WERI-Rb-1 (cell line): ENCODE measurements at regions not wholly inside any gene's neighbourhood (a gene's known extent, or its start where the extent isn't known, plus 50 kb on each side); places are given as distances from the start of the nearest gene placed in this dataset.

Experiments
- DNase-seq: peaks from one replicate; pipeline ENCODE4 v3.0.0-alpha.2; 2020
- H3K27ac ChIP-seq: fragments of 250-450 bp; sonication (Bioruptor Pico); 2 replicates; pipeline ENCODE4 v1.5.1; 2020; ENCODE audit warnings: mild to moderate bottlenecking, moderate library complexity
- H3K27me3 ChIP-seq: fragments of 250-450 bp; sonication (Bioruptor Pico); 2 replicates; pipeline ENCODE4 v1.5.1; 2021; ENCODE audit warnings: mild to moderate bottlenecking, low read depth, moderate library complexity; ENCODE audit not compliant: insufficient read depth, severe bottlenecking
- H3K36me3 ChIP-seq: fragments of 250-450 bp; sonication (Bioruptor Pico); 2 replicates; pipeline ENCODE4 v1.5.1; 2020; ENCODE audit warnings: mild to moderate bottlenecking, moderate library complexity
- H3K4me3 ChIP-seq: 2 replicates; pipeline ENCODE4 v1.5.1; 2011; ENCODE audit warnings: low read depth, mild to moderate bottlenecking, control low read depth, low read length
- H3K9me3 ChIP-seq: fragments of 250-450 bp; sonication (Bioruptor Pico); 2 replicates; pipeline ENCODE4 v1.5.1; 2021; ENCODE audit warnings: mild to moderate bottlenecking, moderate library complexity; ENCODE audit not compliant: severe bottlenecking
- TF ChIP-seq, protein P1 (sequence below): IDR thresholded peaks from 2 replicates; pipeline ENCODE4 v1.5.1; 2011; ENCODE audit warnings: low read depth, mild to moderate bottlenecking, control low read depth, inconsistent platforms, low read length

GRCh38 chr2:188096910-188097309 lies 194.8 kb upstream of the GULP1 start:
- Histone ChIP-seq H3K27me3 (no peaks in the 10 kb centered on the region), H3K9me3 (no peaks in the 10 kb centered on the region), H3K27ac (no peak overlapping the region), H3K4me3 (no peak overlapping the region), H3K36me3 (no peaks in the 10 kb centered on the region)
- TF ChIP-seq, protein P1, sequence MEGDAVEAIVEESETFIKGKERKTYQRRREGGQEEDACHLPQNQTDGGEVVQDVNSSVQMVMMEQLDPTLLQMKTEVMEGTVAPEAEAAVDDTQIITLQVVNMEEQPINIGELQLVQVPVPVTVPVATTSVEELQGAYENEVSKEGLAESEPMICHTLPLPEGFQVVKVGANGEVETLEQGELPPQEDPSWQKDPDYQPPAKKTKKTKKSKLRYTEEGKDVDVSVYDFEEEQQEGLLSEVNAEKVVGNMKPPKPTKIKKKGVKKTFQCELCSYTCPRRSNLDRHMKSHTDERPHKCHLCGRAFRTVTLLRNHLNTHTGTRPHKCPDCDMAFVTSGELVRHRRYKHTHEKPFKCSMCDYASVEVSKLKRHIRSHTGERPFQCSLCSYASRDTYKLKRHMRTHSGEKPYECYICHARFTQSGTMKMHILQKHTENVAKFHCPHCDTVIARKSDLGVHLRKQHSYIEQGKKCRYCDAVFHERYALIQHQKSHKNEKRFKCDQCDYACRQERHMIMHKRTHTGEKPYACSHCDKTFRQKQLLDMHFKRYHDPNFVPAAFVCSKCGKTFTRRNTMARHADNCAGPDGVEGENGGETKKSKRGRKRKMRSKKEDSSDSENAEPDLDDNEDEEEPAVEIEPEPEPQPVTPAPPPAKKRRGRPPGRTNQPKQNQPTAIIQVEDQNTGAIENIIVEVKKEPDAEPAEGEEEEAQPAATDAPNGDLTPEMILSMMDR: no peak
- DNase-seq: no peak

- TF ChIP-seq, protein P1: no peak
- no peak for DNase-seq
- Histone ChIP-seq H3K27me3 (no peaks in the 10 kb centered on the region), H3K36me3 (no peaks in the 10 kb centered on the region), H3K9me3 (no peaks in the 10 kb centered on the region), H3K4me3 (no peak overlapping the region), H3K27ac (no peak overlapping the region)
Observed at GRCh38 chr2:188102881-188103280, 188.8 kb upstream of the GULP1 start.

DNA sequence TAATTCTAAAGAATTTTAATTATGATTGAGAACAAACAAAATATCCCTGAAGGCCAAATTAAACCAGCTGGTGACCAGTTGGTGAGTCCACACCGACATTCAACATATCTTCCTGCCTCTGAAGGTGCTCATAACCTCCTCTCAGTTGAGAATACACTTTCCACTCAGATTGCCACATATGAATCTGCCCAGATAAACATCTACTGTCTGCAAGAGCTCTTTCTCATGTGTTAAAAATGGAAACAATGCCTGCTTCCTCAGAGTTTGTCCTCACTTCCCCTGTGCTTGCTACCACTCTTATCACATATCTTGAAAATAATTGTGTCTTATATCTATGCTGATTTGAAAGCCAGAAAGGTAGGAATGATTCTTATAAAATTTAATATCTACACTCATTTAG lies 177.7 kb upstream of the GULP1 start:
- Histone ChIP-seq H3K4me3 (no peak overlapping the region), H3K9me3 (no peaks in the 10 kb centered on the region), H3K27ac (0 out of 2 replicates have a peak overlapping the region, but pooled peaks have one; percentile 6), H3K36me3 (no peaks in the 10 kb centered on the region), H3K27me3 (no peaks in the 10 kb centered on the region)
- no peak for DNase-seq
- TF ChIP-seq, protein P1: no peak

DNA sequence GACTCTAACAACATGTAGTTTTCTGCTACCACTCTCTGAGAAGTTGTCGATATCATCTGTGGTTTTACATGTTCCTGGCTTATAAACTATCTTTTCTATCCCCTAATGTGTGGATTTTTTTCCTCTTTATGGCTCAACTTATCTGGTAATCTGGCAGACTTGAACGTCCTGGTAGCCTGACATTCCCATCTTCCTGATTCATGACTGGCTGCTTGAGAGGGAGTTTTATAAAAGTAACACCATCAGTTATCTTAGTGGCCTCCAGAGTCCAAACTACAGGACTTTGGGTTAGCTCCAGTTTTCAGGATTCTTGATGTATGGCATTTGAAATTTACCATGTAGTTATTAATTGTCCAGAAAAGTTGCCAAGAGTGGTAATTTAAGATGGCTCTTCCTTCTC lies 174.0 kb upstream of the GULP1 start:
- Histone ChIP-seq H3K27ac (no peak overlapping the region), H3K27me3 (no peaks in the 10 kb centered on the region), H3K36me3 (no peaks in the 10 kb centered on the region), H3K4me3 (no peak overlapping the region), H3K9me3 (no peaks in the 10 kb centered on the region)
- DNase-seq: no peak
- TF ChIP-seq, protein P1: no peak

GRCh38 chr2:188118431-188118830 lies 173.2 kb upstream of the GULP1 start:
- no peak for DNase-seq
- TF ChIP-seq, protein P1: no peak
- no peaks in the 10 kb centered on the region for H3K9me3 ChIP-seq
- no peaks in the 10 kb centered on the region for H3K36me3 ChIP-seq
- H3K4me3 ChIP-seq: no peak overlapping the region
- H3K27ac ChIP-seq: no peak overlapping the region
- H3K27me3 ChIP-seq: no peaks in the 10 kb centered on the region

- no peaks in the 10 kb centered on the region for H3K9me3 ChIP-seq
- TF ChIP-seq, protein P1: no peak
Observed at GRCh38 chr2:188119112-188119838, 172.4 kb upstream of the GULP1 start.

More at GRCh38 chr2:188119112-188119838, 172.4 kb upstream of the GULP1 start:
- DNase-seq: no peak
- Histone ChIP-seq H3K4me3 (no peak overlapping the region), H3K27ac (no peak overlapping the region), H3K27me3 (no peaks in the 10 kb centered on the region), H3K36me3 (no peaks in the 10 kb centered on the region)
